GM12878 (cell line): ENCODE measurements at regions not wholly inside any gene's neighbourhood (a gene's known extent, or its start where the extent isn't known, plus 50 kb on each side); places are given as distances from the start of the nearest gene placed in this dataset.

Source experiments
- ATAC-seq: fragments of 200-7000 bp; cut with Tn5 transposase; 3 replicates; pipeline ENCODE4 v1.9.1; 2020; ENCODE audit warnings: mild to moderate bottlenecking, moderate library complexity
- BruUV-seq: library from RNA; stranded (reverse); fragments of 400-500 nt; replicated peaks from 2 replicates; lab custom pipeline; 2021; lab: Mats Ljungman, UMichigan
- CTCF ChIA-PET: fragments of 300-600 bp; sonication (Branson Sonifier 250); formaldehyde crosslinking; extraction: SDS; loops from one replicate; lab custom pipeline; 2021; ENCODE audit warnings: inconsistent platforms; lab: Yijun Ruan, JAX
- POLR2A ChIA-PET: fragments of 350-600 bp; formaldehyde crosslinking; extraction: SDS; loops from one replicate; lab custom pipeline; 2021; ENCODE audit warnings: inconsistent platforms; lab: Charles Lee
- RAD21 ChIA-PET: fragments of 300-600 bp; sonication (Branson Sonifier 250); formaldehyde crosslinking; loops from one replicate; lab custom pipeline; 2023; ENCODE audit warnings: antibody characterized with exemption; ENCODE audit not compliant: unreplicated experiment; lab: Charles Lee
- SMC1A ChIA-PET: fragments of 300-600 bp; sonication (Branson Sonifier 250); formaldehyde crosslinking; loops from one replicate; lab custom pipeline; 2023; ENCODE audit not compliant: unreplicated experiment, uncharacterized antibody; lab: Charles Lee
- DNase-seq: peaks from one replicate; pipeline ENCODE4 v3.0.0-alpha.2; 2011; ENCODE audit warnings: low read depth, low spot score
- FAIRE-seq: peaks from 3 replicates; lab custom pipeline; 2011; peaks lifted over from hg19 to GRCh38; lab: Jason Lieb, UNC
- H2AFZ ChIP-seq: 2 replicates; pipeline ENCODE4 v1.6.0; 2011; ENCODE audit warnings: low read depth, low read length, control low read depth; ENCODE audit not compliant: control insufficient read depth
- H3K27ac ChIP-seq: 2 replicates; pipeline ENCODE4 v1.5.1; 2011; ENCODE audit warnings: control low read depth; ENCODE audit not compliant: control insufficient read depth, insufficient read depth
- H3K27me3 ChIP-seq, 2 experiments: replicated peaks in 1 of 2; 2 replicates each; pipeline versions ENCODE4 v1.6.0 to v1.6.1; 2011; ENCODE audit warnings: low read length in 1 of 2; ENCODE audit not compliant: control insufficient read depth in 2 of 2, insufficient read depth in 2 of 2
- H3K36me3 ChIP-seq, 2 experiments: 2 replicates each; pipeline ENCODE4 v1.5.1; 2011; ENCODE audit warnings: low read length in 1 of 2; ENCODE audit not compliant: control insufficient read depth in 2 of 2, insufficient read depth in 2 of 2
- H3K4me1 ChIP-seq: 2 replicates; pipeline ENCODE4 v1.6.1; 2011; ENCODE audit warnings: mild to moderate bottlenecking, low read length, moderate library complexity, mixed read lengths; ENCODE audit not compliant: control insufficient read depth, insufficient read depth
- H3K4me2 ChIP-seq: 2 replicates; pipeline ENCODE4 v1.6.0; 2011; ENCODE audit warnings: control low read depth; ENCODE audit not compliant: control insufficient read depth, insufficient read depth
- H3K4me3 ChIP-seq: fragments of 200-600 bp; sonication (generic); 2 replicates; pipeline ENCODE4 v1.5.1; 2016
- H3K79me2 ChIP-seq: 2 replicates; pipeline ENCODE4 v1.6.0; 2011; ENCODE audit warnings: low read length; ENCODE audit not compliant: control insufficient read depth, insufficient read depth
- H3K9ac ChIP-seq: 2 replicates; pipeline ENCODE4 v1.8.0; 2011; ENCODE audit warnings: low read length, control low read depth, mixed read lengths; ENCODE audit not compliant: control insufficient read depth, insufficient read depth
- H3K9me3 ChIP-seq: replicated peaks from 3 replicates; pipeline ENCODE4 v1.5.1; 2011; ENCODE audit warnings: mild to moderate bottlenecking, low read length; ENCODE audit not compliant: control insufficient read depth, insufficient read depth
- H4K20me1 ChIP-seq: 2 replicates; pipeline ENCODE4 v1.6.0; 2011; ENCODE audit not compliant: control insufficient read depth, insufficient read depth
- CBX3 ChIP-seq: fragments of 200-600 bp; sonication (generic); IDR thresholded peaks from 2 replicates; pipeline ENCODE4 v1.6.1; 2016; ENCODE audit warnings: low read depth, borderline replicate concordance
- CHD2 ChIP-seq: IDR thresholded peaks from 2 replicates; pipeline ENCODE4 v1.6.1; 2011; ENCODE audit warnings: low read depth, low read length, improper control_type of control experiment, borderline replicate concordance
- CTCF ChIP-seq, 3 experiments: IDR thresholded peaks in 2 of 3; conservative IDR thresholded peaks in 1 of 3; 2 replicates each; pipeline ENCODE4 v1.5.1; 2011; ENCODE audit warnings: low read depth in 3 of 3, low read length in 3 of 3, mild to moderate bottlenecking in 3 of 3, control low read depth in 2 of 3, moderate library complexity in 2 of 3, inconsistent platforms in 1 of 3, mixed read lengths in 1 of 3; ENCODE audit not compliant: control insufficient read depth in 2 of 3, insufficient read depth in 1 of 3; ENCODE audit errors: extremely low read depth in 1 of 3
- CUX1 ChIP-seq: IDR thresholded peaks from 2 replicates; pipeline ENCODE4 v1.6.1; 2012; ENCODE audit warnings: improper control_type of control experiment, low read depth, low read length; ENCODE audit not compliant: insufficient replicate concordance
- EZH2 ChIP-seq: IDR thresholded peaks from 2 replicates; pipeline ENCODE4 v1.6.1; 2012; ENCODE audit warnings: low read depth, mild to moderate bottlenecking, control low read depth, inconsistent platforms, low read length, borderline replicate concordance; ENCODE audit not compliant: control insufficient read depth
- GATAD2B ChIP-seq: fragments of 450-650 bp; conservative IDR thresholded peaks from 2 replicates; pipeline ENCODE4 v1.6.1; 2017; ENCODE audit warnings: low read depth, mild to moderate bottlenecking, moderate library complexity
- JUND ChIP-seq: IDR thresholded peaks from 2 replicates; pipeline ENCODE4 v1.6.1; 2012; ENCODE audit warnings: low read depth, mild to moderate bottlenecking, low read length, improper control_type of control experiment, moderate library complexity
- MTA2 ChIP-seq: fragments of 450-650 bp; IDR thresholded peaks from 2 replicates; pipeline ENCODE4 v1.6.1; 2016; ENCODE audit warnings: low read depth, mild to moderate bottlenecking, moderate library complexity
- NR2F1 ChIP-seq: fragments of 450-650 bp; conservative IDR thresholded peaks from 2 replicates; pipeline ENCODE4 v1.6.1; 2017; ENCODE audit warnings: mild to moderate bottlenecking
- POLR2AphosphoS5 ChIP-seq: IDR thresholded peaks from 2 replicates; pipeline ENCODE4 v1.6.1; 2011; ENCODE audit warnings: mild to moderate bottlenecking, low read length, inconsistent platforms
- SP1 ChIP-seq: IDR thresholded peaks from one replicate; pipeline ENCODE4 v1.6.1; 2011; ENCODE audit warnings: low read depth, low read length
- SUPT20H ChIP-seq: IDR thresholded peaks from 2 replicates; pipeline ENCODE4 v1.6.1; 2011; ENCODE audit warnings: low read depth, mild to moderate bottlenecking, low read length, moderate library complexity, borderline replicate concordance; ENCODE audit not compliant: control insufficient read depth
- TCF3 ChIP-seq: IDR thresholded peaks from 2 replicates; pipeline ENCODE4 v1.6.1; 2012; ENCODE audit warnings: low read depth, mild to moderate bottlenecking, low read length, borderline replicate concordance; ENCODE audit not compliant: insufficient read depth
- ZNF622 ChIP-seq: fragments of 450-650 bp; IDR thresholded peaks from 2 replicates; pipeline ENCODE4 v1.6.1; 2017; ENCODE audit warnings: mild to moderate bottlenecking, inconsistent platforms
- ZZZ3 ChIP-seq: IDR thresholded peaks from 2 replicates; pipeline ENCODE4 v1.6.1; 2011; ENCODE audit warnings: low read depth; ENCODE audit not compliant: control insufficient read depth, insufficient read length
- WGBS: methylation state at CpG from one replicate; pipeline ENCODE4 v1.1.6; 2016; ENCODE audit warnings: low lambda C conversion rate; ENCODE audit not compliant: insufficient replicate concordance, insufficient coverage; ENCODE audit errors: missing lambda C conversion rate; 5-methylcytosine and 5-hydroxymethylcytosine counted together
- in situ Hi-C: fragments of 300-500 bp; cut with MboI; formaldehyde crosslinking; loops from 9 replicates; pipeline ENCODE4 v1.14.3; 2018; ENCODE audit warnings: mixed read lengths
- intact Hi-C: fragments of 100-400 bp; cut with micrococcal nuclease; formaldehyde crosslinking; loops from one replicate; pipeline ENCODE4 v1.14.2; 2022; ENCODE audit not compliant: unreplicated experiment

- TF ChIP-seq CUX1 = no peak
Observed at GRCh38 chr19:30733826-30734550, 361.8 kb downstream of the ZNF536 start (continued).

GRCh38 chr19:30731591-30731990, 359.4 kb downstream of the ZNF536 start:
- FAIRE-seq = no peak
- BruUV-seq = no TSS peak
- no peak for ATAC-seq
- Histone ChIP-seq H3K9ac (no peak overlapping the region), H3K4me3 (no peak overlapping the region), H3K27me3 (no peaks in the 10 kb centered on the region), H3K27ac (no peak overlapping the region), H4K20me1 (no peaks in the 10 kb centered on the region), H3K36me3 (no peaks in the 10 kb centered on the region), H2AFZ (no peak overlapping the region), H3K79me2 (no peaks in the 10 kb centered on the region), H3K9me3 (no peaks in the 10 kb centered on the region), H3K4me1 (no peaks in the 10 kb centered on the region), H3K4me2 (no peak overlapping the region)
- no peak for DNase-seq
- ChIA-PET RAD21 (no interaction called here), SMC1A (no interaction called here), CTCF (no interaction called here), POLR2A (no interaction called here)
- intact Hi-C loops (no loop called here), in situ Hi-C loops (no loop called here)
- 40% methylated on average over 3 of the region's 3 CpGs for WGBS
- TF ChIP-seq CBX3 = no peak
- TF ChIP-seq ZZZ3 = no peak
- TF ChIP-seq POLR2AphosphoS5 = no peak
- no peak for TF ChIP-seq CHD2
- TF ChIP-seq EZH2 = no peak
- no peak for TF ChIP-seq MTA2
- TF ChIP-seq SP1 = no peak
- TF ChIP-seq ZNF622 = no peak
- TF ChIP-seq TCF3 = no peak
- no peak for TF ChIP-seq CTCF (IDR thresholded peaks at IDR 0.05 in 2 of 3, conservative IDR thresholded peaks at IDR 0.05 in 1 of 3; ENCODE audit: control insufficient read depth in 2 of 3, extremely low read depth in 1 of 3, insufficient read depth in 1 of 3, low read depth in 3 of 3, low read length in 3 of 3)
- TF ChIP-seq GATAD2B = no peak
- TF ChIP-seq SUPT20H = no peak
- TF ChIP-seq JUND = no peak
- TF ChIP-seq NR2F1 = no peak
